ENCODE measurements at regions not wholly inside any gene's neighbourhood (a gene's known extent, or its start where the extent isn't known, plus 50 kb on each side); places are given as distances from the start of the nearest gene placed in this dataset.
A peak's percentile ranks its signal among the peaks of the same experiment; 100 is the strongest.

GRCh38 chr2:71799013-71799575, 345.7 kb downstream of the DYSF start:
- TF ChIP-seq EZH2 (IDR thresholded peaks at IDR 0.05): no peak
- TF ChIP-seq EZH2phosphoT487 (IDR thresholded peaks at IDR 0.05): no peak
- TF ChIP-seq CTCF (IDR thresholded peaks at IDR 0.05): no peak
- no peaks in the 10 kb centered on the region for H4K20me1 ChIP-seq (ENCODE audit: low read depth)
- H3K27ac ChIP-seq: no peak overlapping the region
- no peaks in the 10 kb centered on the region for H3K9me3 Mint-ChIP-seq
- H3K4me1 Mint-ChIP-seq: peaks cover 2% of the 10 kb centered on the region
- H2AFZ ChIP-seq (replicated peaks): no peak overlapping the region
- H3K36me3 ChIP-seq: no peaks in the 10 kb centered on the region
- no peaks in the 10 kb centered on the region for H3K36me3 Mint-ChIP-seq
- no peak overlapping the region for H3K4me3 Mint-ChIP-seq
- no peak overlapping the region for H3K4me2 ChIP-seq
- no peak for DNase-seq (ENCODE audit: low spot score)
- H3K27ac Mint-ChIP-seq: no peak overlapping the region
- no peaks in the 10 kb centered on the region for H3K27me3 ChIP-seq
- H3K4me1 ChIP-seq: peaks cover 11% of the 10 kb centered on the region
- H3K27me3 Mint-ChIP-seq (ENCODE audit: insufficient read depth, low read depth): peaks cover 3% of the 10 kb centered on the region
- no peak overlapping the region for H3K9ac ChIP-seq
- H3K4me3 ChIP-seq: no peak overlapping the region
- no peaks in the 10 kb centered on the region for H3K9me3 ChIP-seq (ENCODE audit: low read depth)
- H3K79me2 ChIP-seq (ENCODE audit: low read depth): no peaks in the 10 kb centered on the region
- peaks cover 7% of the 10 kb centered on the region for H3F3A ChIP-seq (ENCODE audit: low read depth)

GRCh38 chr2:71798266-71799012, 345.1 kb downstream of the DYSF start:
- TF ChIP-seq EZH2 (IDR thresholded peaks at IDR 0.05): no peak
- peak; percentile 89 for TF ChIP-seq CTCF (IDR thresholded peaks at IDR 0.05)
- no peak for TF ChIP-seq EZH2phosphoT487 (IDR thresholded peaks at IDR 0.05)
- Histone ChIP-seq H3K27me3 (no peaks in the 10 kb centered on the region), H2AFZ (replicated peaks) (no peak overlapping the region), H3K4me2 (no peak overlapping the region), H3K79me2 (ENCODE audit: low read depth) (no peaks in the 10 kb centered on the region), H3K9ac (no peak overlapping the region), H3F3A (ENCODE audit: low read depth) (peaks cover 7% of the 10 kb centered on the region), H3K4me3 (no peak overlapping the region), H3K9me3 (ENCODE audit: low read depth) (no peaks in the 10 kb centered on the region), H3K4me1 (peaks cover 11% of the 10 kb centered on the region), H3K36me3 (no peaks in the 10 kb centered on the region), H3K27ac (no peak overlapping the region), H4K20me1 (ENCODE audit: low read depth) (no peaks in the 10 kb centered on the region)
- Mint-ChIP-seq H3K27me3 (ENCODE audit: insufficient read depth, low read depth) (peaks cover 3% of the 10 kb centered on the region), H3K36me3 (no peaks in the 10 kb centered on the region), H3K4me1 (peaks cover 5% of the 10 kb centered on the region), H3K9me3 (no peaks in the 10 kb centered on the region), H3K27ac (no peak overlapping the region), H3K4me3 (no peak overlapping the region)
- peak; percentile 89 for DNase-seq (ENCODE audit: low spot score)

- no peak overlapping the region for H3K4me3 ChIP-seq
- H3K9ac ChIP-seq: no peak overlapping the region
- no peaks in the 10 kb centered on the region for H3K27me3 ChIP-seq
- H4K20me1 ChIP-seq (ENCODE audit: low read depth): no peaks in the 10 kb centered on the region
- no peaks in the 10 kb centered on the region for H3K9me3 Mint-ChIP-seq
- peaks cover 7% of the 10 kb centered on the region for H3F3A ChIP-seq (ENCODE audit: low read depth)
- H3K9me3 ChIP-seq (ENCODE audit: low read depth): no peaks in the 10 kb centered on the region
- TF ChIP-seq EZH2 (IDR thresholded peaks at IDR 0.05) (no peak), CTCF (IDR thresholded peaks at IDR 0.05) (no peak), EZH2phosphoT487 (IDR thresholded peaks at IDR 0.05) (no peak)
- H3K36me3 ChIP-seq: no peaks in the 10 kb centered on the region
- H3K4me2 ChIP-seq: no peak overlapping the region
- H3K27me3 Mint-ChIP-seq (ENCODE audit: insufficient read depth, low read depth): peaks cover 3% of the 10 kb centered on the region
- H3K36me3 Mint-ChIP-seq: no peaks in the 10 kb centered on the region
- peak overlapping the region; percentile 47 for H3K27ac Mint-ChIP-seq
- peaks cover 11% of the 10 kb centered on the region for H3K4me1 ChIP-seq
- no peaks in the 10 kb centered on the region for H3K79me2 ChIP-seq (ENCODE audit: low read depth)
- H2AFZ ChIP-seq (replicated peaks): no peak overlapping the region
- no peak overlapping the region for H3K4me3 Mint-ChIP-seq
- peaks cover 5% of the 10 kb centered on the region for H3K4me1 Mint-ChIP-seq
- DNase-seq (ENCODE audit: low spot score): no peak
- H3K27ac ChIP-seq: no peak overlapping the region
These were observed 343.9 kb downstream of the DYSF start for GRCh38 chr2:71797035-71797810.

All from neural progenitor cell (in vitro differentiated cells).